ENCODE measurements at regions not wholly inside any gene's neighbourhood (a gene's known extent, or its start where the extent isn't known, plus 50 kb on each side); places are given as distances from the start of the nearest gene placed in this dataset.

DNA sequence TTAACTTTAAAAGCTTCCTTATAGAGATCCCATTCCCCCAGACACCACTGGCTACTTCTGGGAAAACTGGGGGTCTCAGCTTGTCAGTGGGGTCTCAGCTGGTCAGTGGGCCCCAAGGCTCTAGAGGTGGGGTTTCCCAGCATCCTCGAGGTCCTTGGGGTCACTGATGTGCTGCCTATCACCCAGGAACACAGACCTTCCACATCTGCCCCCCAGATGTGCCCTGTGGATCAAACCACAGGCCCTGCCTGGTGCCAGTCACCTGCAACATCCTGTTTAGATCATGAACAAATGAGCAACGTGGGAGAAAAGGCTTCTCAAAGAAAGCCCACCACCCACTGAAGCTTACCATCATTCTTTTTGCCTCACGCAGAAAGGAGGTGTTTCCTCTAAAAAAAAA lies 165.6 kb upstream of the FSTL4 start:
- POLR2A ChIA-PET: no interaction called here
- H3K27ac ChIP-seq (ENCODE audit: low read length): no peak overlapping the region
- no peak for ATAC-seq
- intact Hi-C loops (cut with micrococcal nuclease; ENCODE audit: unreplicated experiment) (no loop called here), in situ Hi-C loops (cut with HindIII; ENCODE audit: low pct_unique_long_range_greater_than_20kb, low sequenced_read_pairs) (no loop called here)
- no peaks in the 10 kb centered on the region for H3K36me3 ChIP-seq (ENCODE audit: control insufficient read depth, insufficient read depth, low read length)
- no peaks in the 10 kb centered on the region for H3K4me1 ChIP-seq (ENCODE audit: control insufficient read depth, insufficient read depth, low read length)
- H3K9me3 ChIP-seq (ENCODE audit: control insufficient read depth, insufficient read depth, low read depth, low read length): no peaks in the 10 kb centered on the region
- CTCF ChIA-PET: interaction anchor here (0.6 kb wide), 2 partner anchors 51 to 224 kb away, joined by 3 read pairs; no protein-coding TSS in a partner anchor
- H3K4me3 ChIP-seq (ENCODE audit: low read depth in 2 of 2, low read length in 2 of 2): no peak overlapping the region
- no peak for TF ChIP-seq POLR2AphosphoS5 (IDR thresholded peaks at IDR 0.05; ENCODE audit: low read depth, low read length)
- TF ChIP-seq, protein P1, sequence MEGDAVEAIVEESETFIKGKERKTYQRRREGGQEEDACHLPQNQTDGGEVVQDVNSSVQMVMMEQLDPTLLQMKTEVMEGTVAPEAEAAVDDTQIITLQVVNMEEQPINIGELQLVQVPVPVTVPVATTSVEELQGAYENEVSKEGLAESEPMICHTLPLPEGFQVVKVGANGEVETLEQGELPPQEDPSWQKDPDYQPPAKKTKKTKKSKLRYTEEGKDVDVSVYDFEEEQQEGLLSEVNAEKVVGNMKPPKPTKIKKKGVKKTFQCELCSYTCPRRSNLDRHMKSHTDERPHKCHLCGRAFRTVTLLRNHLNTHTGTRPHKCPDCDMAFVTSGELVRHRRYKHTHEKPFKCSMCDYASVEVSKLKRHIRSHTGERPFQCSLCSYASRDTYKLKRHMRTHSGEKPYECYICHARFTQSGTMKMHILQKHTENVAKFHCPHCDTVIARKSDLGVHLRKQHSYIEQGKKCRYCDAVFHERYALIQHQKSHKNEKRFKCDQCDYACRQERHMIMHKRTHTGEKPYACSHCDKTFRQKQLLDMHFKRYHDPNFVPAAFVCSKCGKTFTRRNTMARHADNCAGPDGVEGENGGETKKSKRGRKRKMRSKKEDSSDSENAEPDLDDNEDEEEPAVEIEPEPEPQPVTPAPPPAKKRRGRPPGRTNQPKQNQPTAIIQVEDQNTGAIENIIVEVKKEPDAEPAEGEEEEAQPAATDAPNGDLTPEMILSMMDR (IDR thresholded peaks at IDR 0.05): no peak
- TF ChIP-seq, protein P2, sequence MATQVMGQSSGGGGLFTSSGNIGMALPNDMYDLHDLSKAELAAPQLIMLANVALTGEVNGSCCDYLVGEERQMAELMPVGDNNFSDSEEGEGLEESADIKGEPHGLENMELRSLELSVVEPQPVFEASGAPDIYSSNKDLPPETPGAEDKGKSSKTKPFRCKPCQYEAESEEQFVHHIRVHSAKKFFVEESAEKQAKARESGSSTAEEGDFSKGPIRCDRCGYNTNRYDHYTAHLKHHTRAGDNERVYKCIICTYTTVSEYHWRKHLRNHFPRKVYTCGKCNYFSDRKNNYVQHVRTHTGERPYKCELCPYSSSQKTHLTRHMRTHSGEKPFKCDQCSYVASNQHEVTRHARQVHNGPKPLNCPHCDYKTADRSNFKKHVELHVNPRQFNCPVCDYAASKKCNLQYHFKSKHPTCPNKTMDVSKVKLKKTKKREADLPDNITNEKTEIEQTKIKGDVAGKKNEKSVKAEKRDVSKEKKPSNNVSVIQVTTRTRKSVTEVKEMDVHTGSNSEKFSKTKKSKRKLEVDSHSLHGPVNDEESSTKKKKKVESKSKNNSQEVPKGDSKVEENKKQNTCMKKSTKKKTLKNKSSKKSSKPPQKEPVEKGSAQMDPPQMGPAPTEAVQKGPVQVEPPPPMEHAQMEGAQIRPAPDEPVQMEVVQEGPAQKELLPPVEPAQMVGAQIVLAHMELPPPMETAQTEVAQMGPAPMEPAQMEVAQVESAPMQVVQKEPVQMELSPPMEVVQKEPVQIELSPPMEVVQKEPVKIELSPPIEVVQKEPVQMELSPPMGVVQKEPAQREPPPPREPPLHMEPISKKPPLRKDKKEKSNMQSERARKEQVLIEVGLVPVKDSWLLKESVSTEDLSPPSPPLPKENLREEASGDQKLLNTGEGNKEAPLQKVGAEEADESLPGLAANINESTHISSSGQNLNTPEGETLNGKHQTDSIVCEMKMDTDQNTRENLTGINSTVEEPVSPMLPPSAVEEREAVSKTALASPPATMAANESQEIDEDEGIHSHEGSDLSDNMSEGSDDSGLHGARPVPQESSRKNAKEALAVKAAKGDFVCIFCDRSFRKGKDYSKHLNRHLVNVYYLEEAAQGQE (IDR thresholded peaks at IDR 0.05; ENCODE audit: insufficient read depth in 1 of 2, low read depth in 2 of 2, low read length in 1 of 2): no peak
- no peak for TF ChIP-seq TCF7L2 (IDR thresholded peaks at IDR 0.05; ENCODE audit: low read depth, low read length)
- no peak for TF ChIP-seq SIN3A (IDR thresholded peaks at IDR 0.05; ENCODE audit: borderline replicate concordance, insufficient read depth, low read depth, low read length)
- peaks cover 3% of the 10 kb centered on the region; the same call in 1 of the 2 replicates for H3K27me3 ChIP-seq (ENCODE audit: control insufficient read depth, insufficient read depth, low read length)
- BruUV-seq (replicated peaks): no TSS peak
- no peak for DNase-seq (ENCODE audit: low read depth, low spot score)

DNA sequence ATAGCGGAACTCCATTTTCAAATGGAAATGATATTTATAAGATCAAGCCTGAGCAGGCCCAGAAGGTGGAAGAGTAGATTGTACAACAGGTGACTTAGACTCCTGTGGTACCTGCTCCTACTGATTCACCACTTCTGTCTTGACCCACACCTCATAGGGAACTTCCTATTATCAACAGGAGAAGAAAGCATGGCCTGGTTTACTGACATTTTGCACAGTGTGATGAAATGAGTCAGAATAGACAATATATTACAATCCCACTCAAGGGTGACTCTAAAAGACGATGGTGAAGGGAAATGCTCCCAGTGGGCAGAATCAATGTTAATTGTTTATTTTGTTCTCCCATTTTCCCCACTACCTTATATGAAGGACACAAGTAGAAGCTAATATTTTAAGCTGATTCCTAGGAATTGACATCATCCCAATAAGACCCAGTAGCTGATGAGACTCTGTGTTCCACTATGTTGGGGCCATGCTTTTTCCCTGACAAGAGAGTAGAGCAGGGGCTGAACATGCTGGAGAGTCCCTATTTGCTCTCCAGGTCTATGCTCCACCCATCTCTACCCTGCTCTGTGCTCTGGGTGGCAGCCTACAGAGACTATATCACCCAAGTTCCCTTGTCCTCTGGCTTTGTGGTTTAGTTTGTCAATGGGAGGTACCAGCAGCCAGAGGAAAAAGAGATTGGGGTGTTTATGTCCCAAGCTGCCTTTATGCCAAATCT lies 163.4 kb upstream of the FSTL4 start:
- ChIA-PET POLR2A (no interaction called here), CTCF (no interaction called here)
- no peak for ATAC-seq

More for the DNA sequence above, 163.4 kb upstream of the FSTL4 start:
- Histone ChIP-seq H3K9me3 (ENCODE audit: control insufficient read depth, insufficient read depth, low read depth, low read length) (no peaks in the 10 kb centered on the region), H3K4me3 (ENCODE audit: low read depth in 2 of 2, low read length in 2 of 2) (no peak overlapping the region), H3K27me3 (ENCODE audit: control insufficient read depth, insufficient read depth, low read length) (peaks cover 10% of the 10 kb centered on the region), H3K36me3 (ENCODE audit: control insufficient read depth, insufficient read depth, low read length) (no peaks in the 10 kb centered on the region), H3K4me1 (ENCODE audit: control insufficient read depth, insufficient read depth, low read length) (no peaks in the 10 kb centered on the region), H3K27ac (ENCODE audit: low read length) (no peak overlapping the region)
- DNase-seq (ENCODE audit: low read depth, low spot score): no peak
- no TSS peak for BruUV-seq (replicated peaks)
- in situ Hi-C loops (cut with HindIII; ENCODE audit: low pct_unique_long_range_greater_than_20kb, low sequenced_read_pairs): no loop called here
- intact Hi-C loops (cut with micrococcal nuclease; ENCODE audit: unreplicated experiment): no loop called here
- TF ChIP-seq, protein P2 (IDR thresholded peaks at IDR 0.05; ENCODE audit: insufficient read depth in 1 of 2, low read depth in 2 of 2, low read length in 1 of 2): no peak
- TF ChIP-seq POLR2AphosphoS5 (IDR thresholded peaks at IDR 0.05; ENCODE audit: low read depth, low read length) (no peak), TCF7L2 (IDR thresholded peaks at IDR 0.05; ENCODE audit: low read depth, low read length) (no peak), SIN3A (IDR thresholded peaks at IDR 0.05; ENCODE audit: borderline replicate concordance, insufficient read depth, low read depth, low read length) (no peak)
- TF ChIP-seq, protein P1 (IDR thresholded peaks at IDR 0.05): no peak

Measured in Panc1 (cell line).